Activated effector memory CD4-positive, alpha-beta T cell treated with anti-CD3 and anti-CD28 coated beads, Interleukin-2, amount 50 U/mL, for 16 hours (primary cell): ENCODE measurements at regions not wholly inside any gene's neighbourhood (a gene's known extent, or its start where the extent isn't known, plus 50 kb on each side); places are given as distances from the start of the nearest gene placed in this dataset.
"Not testable (repeated sequence)": the region's sequence is repeated elsewhere in the genome, so short reads cannot be mapped to it uniquely, and the experiment has no call there.

Source experiments
- DNase-seq: peaks from one replicate; pipeline ENCODE4 v3.0.0-alpha.2; 2020

GRCh38 chr2:168300460-168300859 lies 53.1 kb upstream of the STK39 start:
- DNase-seq: no peak

- no peak for DNase-seq
These were observed 56.8 kb upstream of the STK39 start for GRCh38 chr2:168304024-168304681.

- no peak for DNase-seq
These were observed 60.0 kb upstream of the STK39 start for GRCh38 chr2:168307379-168307778.

- no peak for DNase-seq
These were observed 63.2 kb upstream of the STK39 start for GRCh38 chr2:168310580-168310979.

GRCh38 chr2:168311261-168311910 lies 64.0 kb upstream of the STK39 start:
- DNase-seq: no peak

- DNase-seq: no peak
These were observed 64.8 kb upstream of the STK39 start for GRCh38 chr2:168312036-168312822.

GRCh38 chr2:168314236-168314635 lies 66.8 kb upstream of the STK39 start:
- DNase-seq: no peak

- DNase-seq: no peak
These were observed 68.1 kb upstream of the STK39 start for GRCh38 chr2:168315331-168316072.

GRCh38 chr2:168316073-168316440 lies 68.7 kb upstream of the STK39 start:
- DNase-seq: no peak

GRCh38 chr2:168317282-168317681 lies 69.9 kb upstream of the STK39 start:
- no peak for DNase-seq

GRCh38 chr2:168320267-168320666 lies 72.9 kb upstream of the STK39 start:
- no peak for DNase-seq

- no peak for DNase-seq
These were observed 75.1 kb upstream of the STK39 start for GRCh38 chr2:168322325-168323007.

- no peak for DNase-seq
These were observed 76.2 kb upstream of the STK39 start for GRCh38 chr2:168323529-168324021.

- no peak for DNase-seq
These were observed 79.2 kb upstream of the STK39 start for GRCh38 chr2:168326572-168326971.

GRCh38 chr2:168327328-168327727 lies 79.9 kb upstream of the STK39 start:
- no peak for DNase-seq

- DNase-seq: no peak
These were observed 81.0 kb upstream of the STK39 start for GRCh38 chr2:168328421-168328820.

- DNase-seq: no peak
These were observed 83.4 kb upstream of the STK39 start for GRCh38 chr2:168330624-168331423.

GRCh38 chr2:168335254-168335653 lies 87.9 kb upstream of the STK39 start:
- DNase-seq: not testable (repeated sequence)

- DNase-seq: peak; percentile 82
These were observed 89.5 kb upstream of the STK39 start for GRCh38 chr2:168336786-168337388.

- DNase-seq: no peak
These were observed 90.9 kb upstream of the STK39 start for GRCh38 chr2:168338292-168338691.

GRCh38 chr2:168338803-168339437 lies 91.5 kb upstream of the STK39 start:
- no peak for DNase-seq
